ENCODE measurements at regions not wholly inside any gene's neighbourhood (a gene's known extent, or its start where the extent isn't known, plus 50 kb on each side); places are given as distances from the start of the nearest gene placed in this dataset.

DNA sequence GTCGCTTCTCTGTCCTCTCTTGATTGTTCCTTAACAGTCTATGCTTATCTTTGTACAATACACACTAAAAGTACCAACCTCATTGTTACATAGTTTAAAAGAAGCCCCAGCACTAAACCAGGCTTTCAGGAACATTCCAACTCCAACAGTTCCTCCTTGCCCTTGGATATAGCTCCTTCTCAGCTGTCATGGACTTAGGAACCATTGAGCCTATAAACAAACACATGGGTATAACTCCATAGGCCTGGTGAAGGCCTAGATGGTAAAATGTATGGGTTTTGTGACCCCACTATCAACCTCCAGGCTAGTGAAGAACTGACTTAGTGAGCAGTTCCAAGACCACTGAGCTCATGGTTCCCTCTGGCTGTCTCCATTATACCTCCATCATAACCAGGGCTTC is 74.8 kb upstream of the SLC39A10 start:
- no peak overlapping the region for H3K4me3 Mint-ChIP-seq (ENCODE audit: unreplicated experiment)
- intact Hi-C loops (cut with micrococcal nuclease): no loop called here
- DNase-seq (ENCODE audit: unreplicated experiment): no peak
- CTCF ChIA-PET: interaction anchor here (1.2 kb wide), 1 partner anchor 77 kb away, joined by 4 read pairs; no protein-coding TSS in a partner anchor
- no peak overlapping the region for H3K27ac Mint-ChIP-seq (ENCODE audit: low read depth, unreplicated experiment)
- H3K9me3 Mint-ChIP-seq (ENCODE audit: unreplicated experiment): no peaks in the 10 kb centered on the region
- peaks cover 7% of the 10 kb centered on the region for H3K4me1 Mint-ChIP-seq (ENCODE audit: insufficient read depth, unreplicated experiment)
- H3K36me3 Mint-ChIP-seq (ENCODE audit: insufficient read depth, unreplicated experiment): no peaks in the 10 kb centered on the region
- H3K27me3 Mint-ChIP-seq (ENCODE audit: insufficient read depth, unreplicated experiment): no peaks in the 10 kb centered on the region
- POLR2A ChIA-PET: no interaction called here
- TF ChIP-seq, protein P1, sequence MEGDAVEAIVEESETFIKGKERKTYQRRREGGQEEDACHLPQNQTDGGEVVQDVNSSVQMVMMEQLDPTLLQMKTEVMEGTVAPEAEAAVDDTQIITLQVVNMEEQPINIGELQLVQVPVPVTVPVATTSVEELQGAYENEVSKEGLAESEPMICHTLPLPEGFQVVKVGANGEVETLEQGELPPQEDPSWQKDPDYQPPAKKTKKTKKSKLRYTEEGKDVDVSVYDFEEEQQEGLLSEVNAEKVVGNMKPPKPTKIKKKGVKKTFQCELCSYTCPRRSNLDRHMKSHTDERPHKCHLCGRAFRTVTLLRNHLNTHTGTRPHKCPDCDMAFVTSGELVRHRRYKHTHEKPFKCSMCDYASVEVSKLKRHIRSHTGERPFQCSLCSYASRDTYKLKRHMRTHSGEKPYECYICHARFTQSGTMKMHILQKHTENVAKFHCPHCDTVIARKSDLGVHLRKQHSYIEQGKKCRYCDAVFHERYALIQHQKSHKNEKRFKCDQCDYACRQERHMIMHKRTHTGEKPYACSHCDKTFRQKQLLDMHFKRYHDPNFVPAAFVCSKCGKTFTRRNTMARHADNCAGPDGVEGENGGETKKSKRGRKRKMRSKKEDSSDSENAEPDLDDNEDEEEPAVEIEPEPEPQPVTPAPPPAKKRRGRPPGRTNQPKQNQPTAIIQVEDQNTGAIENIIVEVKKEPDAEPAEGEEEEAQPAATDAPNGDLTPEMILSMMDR (IDR thresholded peaks at IDR 0.05; ENCODE audit: unreplicated experiment): no peak
- no TSS peak for BruUV-seq (replicated peaks)

DNA sequence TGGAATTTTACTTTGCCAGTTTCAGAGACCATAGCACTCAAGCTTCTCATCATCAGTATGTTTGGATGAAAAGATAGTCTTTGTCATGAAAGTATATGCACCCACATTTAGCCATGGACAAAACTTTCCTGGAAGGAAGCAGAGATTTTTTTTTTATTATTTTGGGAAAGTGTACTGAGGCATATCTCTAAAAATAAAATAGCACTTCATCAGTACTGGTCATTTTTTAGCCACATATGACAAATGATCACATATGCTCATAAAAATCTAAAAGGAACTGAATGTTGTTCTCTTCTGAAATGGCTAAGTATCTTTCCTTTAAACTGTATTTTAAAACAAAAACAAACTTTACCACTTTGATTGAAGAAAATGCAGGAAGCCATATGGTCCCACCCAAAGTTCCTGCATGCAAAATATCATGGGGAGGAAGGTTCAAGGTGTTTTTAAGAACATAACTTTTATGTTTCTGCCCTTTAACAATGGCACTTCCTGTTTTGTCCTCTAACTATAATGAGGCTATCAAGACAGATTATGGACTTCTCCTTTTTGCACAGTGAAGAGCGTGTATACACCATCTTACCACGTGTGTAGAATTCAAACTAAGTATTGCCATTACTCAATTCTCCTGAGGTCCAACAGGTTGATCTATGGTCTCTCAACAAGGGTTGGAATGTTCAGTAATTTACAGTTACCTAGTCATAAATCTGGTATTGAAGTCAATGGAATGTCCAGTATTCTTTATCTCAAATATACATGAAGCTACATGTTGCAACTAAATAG is 77.1 kb upstream of the SLC39A10 start:
- TF ChIP-seq, protein P1 (IDR thresholded peaks at IDR 0.05; ENCODE audit: unreplicated experiment): no peak
- ChIA-PET CTCF (interaction anchor here (0.5 to 1.0 kb wide), 5 partner anchors 19 to 175 kb away, joined by 3 to 4 read pairs (median 3); partner anchors contain the start of gene SLC39A10), POLR2A (interaction anchor here (0.7 to 1.1 kb wide), 2 partner anchors 77 to 1236 kb away, joined by 3 read pairs; partner anchors contain the start of gene SLC39A10)
- no peak overlapping the region for H3K27ac Mint-ChIP-seq (ENCODE audit: low read depth, unreplicated experiment)
- no peak overlapping the region for H3K4me3 Mint-ChIP-seq (ENCODE audit: unreplicated experiment)
- H3K4me1 Mint-ChIP-seq (ENCODE audit: insufficient read depth, unreplicated experiment): peaks cover 18% of the 10 kb centered on the region
- DNase-seq (ENCODE audit: unreplicated experiment): no peak
- intact Hi-C loops (cut with micrococcal nuclease): loop anchor here (5.0 to 10.0 kb wide), 2 partner anchors 263 to 485 kb away; partner anchors contain the start of gene DNAH7
- BruUV-seq (replicated peaks): no TSS peak
- no peaks in the 10 kb centered on the region for H3K9me3 Mint-ChIP-seq (ENCODE audit: unreplicated experiment)
- no peaks in the 10 kb centered on the region for H3K36me3 Mint-ChIP-seq (ENCODE audit: insufficient read depth, unreplicated experiment)
- no peaks in the 10 kb centered on the region for H3K27me3 Mint-ChIP-seq (ENCODE audit: insufficient read depth, unreplicated experiment)

DNA sequence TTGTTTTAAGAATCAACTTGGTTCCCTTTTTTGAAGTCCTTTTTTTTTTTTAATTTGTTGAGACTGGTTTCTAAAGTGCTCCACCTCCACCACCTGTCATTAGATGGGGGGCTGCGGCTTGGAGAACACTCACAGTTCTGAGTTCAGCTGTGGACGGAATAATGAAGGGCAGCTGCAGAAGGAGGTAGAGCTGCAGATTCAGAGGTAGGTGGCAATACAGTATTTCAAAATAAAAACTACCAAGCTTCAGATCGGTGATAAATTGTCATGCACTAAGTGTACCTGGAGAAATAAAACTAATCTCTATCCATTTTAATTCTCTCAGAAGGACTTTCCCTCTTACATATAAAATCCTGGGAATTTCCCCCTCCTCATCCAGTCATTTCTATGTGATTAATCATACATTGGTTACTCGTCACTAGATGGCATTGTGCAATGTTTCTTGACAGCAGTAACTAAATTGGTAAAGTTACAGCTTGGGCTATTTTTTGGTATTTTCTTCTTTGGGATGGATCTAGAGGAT is 81.1 kb upstream of the SLC39A10 start:
- BruUV-seq (replicated peaks): no TSS peak
- DNase-seq (ENCODE audit: unreplicated experiment): peak; percentile 85
- intact Hi-C loops (cut with micrococcal nuclease): loop anchor here (1.0 to 10.0 kb wide), 3 partner anchors 84 to 489 kb away; partner anchors contain the start of gene DNAH7
- no peaks in the 10 kb centered on the region for H3K36me3 Mint-ChIP-seq (ENCODE audit: insufficient read depth, unreplicated experiment)
- peak overlapping the region; percentile 79 for H3K27ac Mint-ChIP-seq (ENCODE audit: low read depth, unreplicated experiment)
- ChIA-PET CTCF (interaction anchor here (0.6 to 4.9 kb wide), 9 partner anchors 9 to 491 kb away, joined by 3 to 46 read pairs (median 4); partner anchors contain the start of gene SLC39A10), POLR2A (interaction anchor here (0.6 to 4.2 kb wide), 10 partner anchors 11 to 1877 kb away, joined by 3 to 34 read pairs (median 4); partner anchors contain the start of genes COQ10B, DNAH7 and SLC39A10)
- TF ChIP-seq, protein P1 (IDR thresholded peaks at IDR 0.05; ENCODE audit: unreplicated experiment): no peak
- H3K4me1 Mint-ChIP-seq (ENCODE audit: insufficient read depth, unreplicated experiment): peaks cover 22% of the 10 kb centered on the region
- no peaks in the 10 kb centered on the region for H3K9me3 Mint-ChIP-seq (ENCODE audit: unreplicated experiment)
- no peaks in the 10 kb centered on the region for H3K27me3 Mint-ChIP-seq (ENCODE audit: insufficient read depth, unreplicated experiment)
- H3K4me3 Mint-ChIP-seq (ENCODE audit: unreplicated experiment): peak overlapping the region; percentile 36

DNA sequence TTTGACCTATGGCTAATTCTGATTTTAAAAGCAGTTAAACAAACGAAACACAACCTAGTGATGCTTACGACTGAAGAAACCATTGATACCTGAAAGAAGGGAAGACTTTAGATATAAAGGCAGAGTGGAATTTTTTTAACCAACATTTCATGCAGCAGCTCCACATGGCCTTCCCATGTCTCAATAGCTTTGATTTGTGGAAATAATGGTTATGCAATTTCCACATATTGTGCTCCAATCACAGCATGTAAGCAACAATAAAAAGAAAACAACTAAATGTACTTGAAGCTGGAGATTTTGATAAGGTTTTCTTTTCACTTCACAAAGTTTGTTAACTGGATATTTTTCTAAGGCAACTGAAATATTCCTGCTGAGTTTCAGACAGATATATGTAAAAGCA is 82.0 kb upstream of the SLC39A10 start:
- peak; percentile 23 for DNase-seq (ENCODE audit: unreplicated experiment)
- ChIA-PET CTCF (interaction anchor here (0.7 to 4.9 kb wide), 4 partner anchors 8 to 98 kb away, joined by 3 to 46 read pairs (median 3); partner anchors contain the start of gene SLC39A10), POLR2A (interaction anchor here (0.6 to 4.2 kb wide), 5 partner anchors 10 to 363 kb away, joined by 3 to 34 read pairs (median 6); partner anchors contain the start of gene SLC39A10)
- Mint-ChIP-seq H3K9me3 (ENCODE audit: unreplicated experiment) (no peaks in the 10 kb centered on the region), H3K36me3 (ENCODE audit: insufficient read depth, unreplicated experiment) (no peaks in the 10 kb centered on the region), H3K4me1 (ENCODE audit: insufficient read depth, unreplicated experiment) (peaks cover 15% of the 10 kb centered on the region), H3K27me3 (ENCODE audit: insufficient read depth, unreplicated experiment) (no peaks in the 10 kb centered on the region), H3K27ac (ENCODE audit: low read depth, unreplicated experiment) (no peak overlapping the region), H3K4me3 (ENCODE audit: unreplicated experiment) (no peak overlapping the region)
- no TSS peak for BruUV-seq (replicated peaks)
- TF ChIP-seq, protein P1 (IDR thresholded peaks at IDR 0.05; ENCODE audit: unreplicated experiment): no peak
- intact Hi-C loops (cut with micrococcal nuclease): loop anchor here (5.0 to 10.0 kb wide), 2 partner anchors 258 to 490 kb away; partner anchors contain the start of gene DNAH7
